Choroid plexus epithelial cell (primary cell): ENCODE measurements at regions not wholly inside any gene's neighbourhood (a gene's known extent, or its start where the extent isn't known, plus 50 kb on each side); places are given as distances from the start of the nearest gene placed in this dataset.

Experiments used
- DNase-seq: peaks from one replicate; pipeline ENCODE4 v3.0.0-alpha.2; 2010; ENCODE audit warnings: low read depth
- H3K4me3 ChIP-seq: 2 replicates; pipeline ENCODE4 v1.5.1; 2011; ENCODE audit warnings: low read depth, mild to moderate bottlenecking, control low read depth, low read length, moderate library complexity
- CTCF ChIP-seq: conservative IDR thresholded peaks from 2 replicates; pipeline ENCODE4 v1.5.1; 2011; ENCODE audit warnings: low read depth, mild to moderate bottlenecking, control low read depth, inconsistent platforms, low read length, moderate library complexity

DNA sequence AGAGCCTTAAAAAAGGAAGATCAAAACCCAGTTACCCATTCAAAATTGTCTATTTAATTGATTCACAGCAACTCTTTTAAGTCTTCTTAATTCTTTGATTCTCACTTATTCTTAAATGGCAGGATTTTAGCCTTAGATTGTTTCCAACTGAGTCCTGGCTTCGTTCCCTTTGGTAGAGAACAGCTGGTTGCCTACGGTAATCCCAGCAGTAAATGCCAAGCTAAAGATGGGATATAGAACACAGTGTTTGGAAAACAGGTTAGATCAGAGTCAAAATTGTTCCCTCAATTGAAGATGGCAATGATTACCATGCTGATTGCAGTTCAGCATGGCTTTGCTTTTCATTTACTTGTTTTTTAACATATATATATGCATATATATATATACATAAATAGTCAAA lies 300.9 kb downstream of the PYDC2 start:
- no peak for TF ChIP-seq CTCF
- peak; percentile 2 for DNase-seq
- H3K4me3 ChIP-seq = no peak overlapping the region

GRCh38 chr3:191762323-191762960 lies 301.5 kb downstream of the PYDC2 start:
- TF ChIP-seq CTCF = no peak
- DNase-seq = peak; percentile 61
- H3K4me3 ChIP-seq = no peak overlapping the region

DNA sequence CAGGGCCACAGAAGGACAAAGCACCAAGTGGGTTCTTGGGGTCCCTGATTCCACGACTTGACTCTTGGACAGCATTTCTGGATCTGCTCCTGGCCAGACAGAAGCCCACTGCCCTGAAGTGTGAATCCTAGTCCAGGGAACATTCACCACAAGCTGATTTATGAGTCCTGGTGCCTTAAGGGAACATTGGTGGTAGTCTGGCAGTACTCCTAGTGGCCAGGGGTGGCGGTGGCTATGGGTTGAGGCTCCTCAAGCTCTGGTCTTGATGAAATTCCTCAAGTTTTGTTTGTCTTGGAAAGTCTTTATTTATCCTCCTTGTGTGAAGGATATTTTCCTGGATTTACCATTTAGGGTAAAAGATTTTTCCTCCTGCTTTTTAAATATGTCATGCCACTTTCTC lies 307.5 kb downstream of the PYDC2 start:
- TF ChIP-seq CTCF = no peak
- H3K4me3 ChIP-seq = no peak overlapping the region
- no peak for DNase-seq

DNA sequence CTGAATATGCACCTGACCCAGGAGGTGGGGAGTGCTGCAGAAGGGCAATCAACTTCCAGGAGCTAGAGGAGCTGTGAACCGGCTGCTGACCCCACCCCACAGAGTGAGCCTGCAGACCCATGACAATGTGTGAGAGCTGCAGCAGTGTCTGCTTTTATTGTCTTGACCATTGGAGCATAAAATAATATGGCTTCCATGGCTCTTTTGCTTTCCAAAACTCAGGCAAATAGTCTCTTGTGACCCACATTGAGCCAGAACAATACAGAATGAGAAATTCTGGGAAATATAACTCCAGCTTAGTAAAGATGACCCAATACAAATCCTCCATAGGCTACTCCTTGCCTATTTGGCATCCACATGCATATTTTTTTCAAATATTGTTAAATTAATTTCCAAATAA lies 309.6 kb downstream of the PYDC2 start:
- H3K4me3 ChIP-seq = no peak overlapping the region
- TF ChIP-seq CTCF = no peak
- DNase-seq = no peak

- DNase-seq = peak; percentile 49
- no peak overlapping the region for H3K4me3 ChIP-seq
- no peak for TF ChIP-seq CTCF
Measured at GRCh38 chr3:191774485-191774884, 313.5 kb downstream of the PYDC2 start.

GRCh38 chr3:191775451-191776233 lies 314.7 kb downstream of the PYDC2 start:
- H3K4me3 ChIP-seq = no peak overlapping the region
- peak; percentile 16 for DNase-seq
- no peak for TF ChIP-seq CTCF

GRCh38 chr3:191781044-191781443 lies 320.1 kb downstream of the PYDC2 start:
- no peak for TF ChIP-seq CTCF
- no peak for DNase-seq
- H3K4me3 ChIP-seq = no peak overlapping the region
